Activated naive CD4-positive, alpha-beta T cell treated with anti-CD3 and anti-CD28 coated beads for 36 hours (primary cell): ENCODE measurements at regions not wholly inside any gene's neighbourhood (a gene's known extent, or its start where the extent isn't known, plus 50 kb on each side); places are given as distances from the start of the nearest gene placed in this dataset.

Source experiments
- CTCF ChIA-PET: fragments of 350-600 bp; sonication (Branson Sonifier 250); formaldehyde crosslinking; loops from one replicate; lab custom pipeline; 2021; ENCODE audit warnings: antibody characterized with exemption; lab: Charles Lee
- DNase-seq: peaks from one replicate; pipeline ENCODE4 v3.0.0-alpha.2; 2020
- H3K27ac Mint-ChIP-seq: one replicate; pipeline ENCODE4 v1.8.0; 2021; ENCODE audit warnings: mild to moderate bottlenecking, mixed read lengths
- H3K27me3 Mint-ChIP-seq: one replicate; pipeline ENCODE4 v1.8.0; 2021; ENCODE audit warnings: low read depth, mixed read lengths
- H3K36me3 Mint-ChIP-seq: one replicate; pipeline ENCODE4 v1.8.0; 2021; ENCODE audit warnings: low read depth, mixed read lengths
- H3K4me1 Mint-ChIP-seq: one replicate; pipeline ENCODE4 v1.8.0; 2021; ENCODE audit warnings: low read depth, mixed read lengths
- H3K4me3 Mint-ChIP-seq: one replicate; pipeline ENCODE4 v1.8.0; 2021; ENCODE audit warnings: mild to moderate bottlenecking, moderate library complexity, mixed read lengths
- H3K9me3 Mint-ChIP-seq: one replicate; pipeline ENCODE4 v1.8.0; 2021; ENCODE audit warnings: mixed read lengths
- intact Hi-C: fragments of 100-400 bp; cut with micrococcal nuclease; formaldehyde crosslinking; loops from one replicate; pipeline ENCODE4 v1.15.1; 2023

- intact Hi-C loops: no loop called here
- Mint-ChIP-seq H3K4me1 (no peaks in the 10 kb centered on the region), H3K4me3 (no peak overlapping the region), H3K36me3 (no peaks in the 10 kb centered on the region), H3K27me3 (no peaks in the 10 kb centered on the region), H3K9me3 (no peaks in the 10 kb centered on the region), H3K27ac (no peak overlapping the region)
- DNase-seq: no peak
- CTCF ChIA-PET: interaction anchor here (0.6 kb wide), 2 partner anchors 10 to 125 kb away, joined by 3 read pairs; no protein-coding TSS in a partner anchor
These were observed 473.5 kb upstream of the FAM241A start for GRCh38 chr4:111671756-111672155.

DNA sequence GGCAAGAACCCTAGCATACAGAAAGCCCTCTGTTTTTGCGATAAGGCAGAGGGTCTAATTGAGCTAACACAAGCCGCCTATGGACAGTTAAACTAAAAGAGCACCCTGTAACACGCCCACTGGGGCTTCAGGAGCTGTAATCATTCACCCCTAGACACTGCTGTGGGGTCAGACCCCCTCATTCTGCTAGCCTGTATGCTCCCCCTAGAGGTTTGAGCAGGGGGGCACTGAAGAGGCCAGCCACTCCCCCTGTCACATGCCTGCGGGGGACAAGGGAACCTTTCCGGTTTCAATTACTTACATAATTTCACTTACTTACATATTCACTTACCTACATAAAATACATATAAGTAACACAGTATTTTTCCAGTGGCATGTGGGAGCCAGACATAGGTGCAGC, 469.5 kb upstream of the FAM241A start:
- Mint-ChIP-seq H3K27ac (no peak overlapping the region), H3K4me3 (no peak overlapping the region), H3K9me3 (peaks cover 1% of the 10 kb centered on the region), H3K36me3 (no peaks in the 10 kb centered on the region), H3K4me1 (no peaks in the 10 kb centered on the region), H3K27me3 (no peaks in the 10 kb centered on the region)
- no peak for DNase-seq
- CTCF ChIA-PET: interaction anchor here (0.6 kb wide), 1 partner anchor 498 kb away, joined by 3 read pairs; no protein-coding TSS in a partner anchor
- intact Hi-C loops: no loop called here

GRCh38 chr4:111676533-111676932, 468.7 kb upstream of the FAM241A start:
- Mint-ChIP-seq H3K4me1 (no peaks in the 10 kb centered on the region), H3K27ac (no peak overlapping the region), H3K9me3 (peaks cover 1% of the 10 kb centered on the region), H3K27me3 (no peaks in the 10 kb centered on the region), H3K4me3 (no peak overlapping the region), H3K36me3 (no peaks in the 10 kb centered on the region)
- intact Hi-C loops: no loop called here
- CTCF ChIA-PET: no interaction called here
- no peak for DNase-seq

GRCh38 chr4:111678479-111678878, 466.8 kb upstream of the FAM241A start:
- Mint-ChIP-seq H3K36me3 (no peaks in the 10 kb centered on the region), H3K9me3 (peaks cover 1% of the 10 kb centered on the region), H3K4me1 (no peaks in the 10 kb centered on the region), H3K27me3 (no peaks in the 10 kb centered on the region), H3K27ac (no peak overlapping the region), H3K4me3 (no peak overlapping the region)
- CTCF ChIA-PET: no interaction called here
- no peak for DNase-seq
- intact Hi-C loops: no loop called here

DNA sequence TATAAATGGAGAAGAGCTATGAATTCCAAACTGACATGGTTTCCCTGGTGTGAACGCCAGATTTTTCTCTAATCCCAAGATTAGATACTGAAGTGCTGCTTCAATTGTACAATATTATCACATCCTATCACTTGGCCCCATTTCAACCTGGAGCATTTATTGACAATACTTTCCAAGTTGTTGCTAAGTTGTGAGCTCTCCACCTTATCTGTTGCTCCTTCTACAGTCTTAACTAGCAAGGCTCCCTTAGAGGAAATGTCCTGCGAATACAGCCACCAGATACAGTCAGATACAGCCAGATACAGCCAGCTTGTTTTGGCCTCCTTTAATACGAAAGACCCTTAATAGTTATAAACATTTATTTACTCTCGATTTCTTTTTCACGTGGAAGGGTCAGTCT, 466.3 kb upstream of the FAM241A start:
- no peaks in the 10 kb centered on the region for H3K27me3 Mint-ChIP-seq
- intact Hi-C loops: no loop called here
- H3K4me1 Mint-ChIP-seq: no peaks in the 10 kb centered on the region
- CTCF ChIA-PET: no interaction called here
- H3K36me3 Mint-ChIP-seq: no peaks in the 10 kb centered on the region
- peaks cover 1% of the 10 kb centered on the region for H3K9me3 Mint-ChIP-seq
- no peak overlapping the region for H3K27ac Mint-ChIP-seq
- DNase-seq: no peak
- no peak overlapping the region for H3K4me3 Mint-ChIP-seq

GRCh38 chr4:111681270-111681669, 464.0 kb upstream of the FAM241A start:
- Mint-ChIP-seq H3K27ac (no peak overlapping the region), H3K9me3 (peaks cover 1% of the 10 kb centered on the region), H3K27me3 (no peaks in the 10 kb centered on the region), H3K36me3 (no peaks in the 10 kb centered on the region), H3K4me1 (no peaks in the 10 kb centered on the region), H3K4me3 (no peak overlapping the region)
- no peak for DNase-seq
- intact Hi-C loops: no loop called here
- CTCF ChIA-PET: no interaction called here

DNA sequence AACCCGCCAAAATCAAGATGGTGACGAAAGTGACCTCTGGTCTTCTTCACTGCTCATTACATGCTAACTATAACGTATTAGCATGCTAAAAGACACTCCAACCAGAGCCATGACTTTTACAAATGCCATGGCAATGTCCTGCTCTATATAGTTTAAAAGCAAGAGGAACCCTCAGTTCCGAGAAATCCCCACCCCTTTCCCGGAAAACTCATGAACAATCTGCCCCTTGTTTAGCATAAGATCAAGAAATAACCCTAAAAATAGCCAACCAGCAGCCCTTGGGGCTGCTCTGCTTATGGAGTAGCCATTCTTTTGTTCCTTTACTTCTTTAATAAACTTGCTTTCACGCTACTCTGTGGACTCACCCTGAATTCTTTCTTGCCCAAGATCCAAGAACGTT, 463.5 kb upstream of the FAM241A start:
- H3K4me1 Mint-ChIP-seq: no peaks in the 10 kb centered on the region
- intact Hi-C loops: no loop called here
- H3K27me3 Mint-ChIP-seq: no peaks in the 10 kb centered on the region
- H3K27ac Mint-ChIP-seq: no peak overlapping the region
- H3K36me3 Mint-ChIP-seq: no peaks in the 10 kb centered on the region
- peaks cover 1% of the 10 kb centered on the region for H3K9me3 Mint-ChIP-seq
- no peak overlapping the region for H3K4me3 Mint-ChIP-seq
- no peak for DNase-seq
- CTCF ChIA-PET: no interaction called here

GRCh38 chr4:111685205-111685604, 460.0 kb upstream of the FAM241A start:
- Mint-ChIP-seq H3K4me1 (no peaks in the 10 kb centered on the region), H3K36me3 (no peaks in the 10 kb centered on the region), H3K27ac (no peak overlapping the region), H3K4me3 (no peak overlapping the region), H3K9me3 (no peaks in the 10 kb centered on the region), H3K27me3 (no peaks in the 10 kb centered on the region)
- no peak for DNase-seq
- CTCF ChIA-PET: interaction anchor here (0.6 kb wide), 1 partner anchor 690 kb away, joined by 3 read pairs; no protein-coding TSS in a partner anchor
- intact Hi-C loops: no loop called here

- CTCF ChIA-PET: no interaction called here
- no peaks in the 10 kb centered on the region for H3K27me3 Mint-ChIP-seq
- no peaks in the 10 kb centered on the region for H3K4me1 Mint-ChIP-seq
- no peak for DNase-seq
- no peaks in the 10 kb centered on the region for H3K36me3 Mint-ChIP-seq
- H3K27ac Mint-ChIP-seq: no peak overlapping the region
- intact Hi-C loops: no loop called here
- H3K4me3 Mint-ChIP-seq: no peak overlapping the region
- no peaks in the 10 kb centered on the region for H3K9me3 Mint-ChIP-seq
These were observed 456.0 kb upstream of the FAM241A start for GRCh38 chr4:111689214-111689613.

- H3K4me3 Mint-ChIP-seq: no peak overlapping the region
- H3K4me1 Mint-ChIP-seq: no peaks in the 10 kb centered on the region
These were observed 455.5 kb upstream of the FAM241A start for GRCh38 chr4:111689731-111690130.

GRCh38 chr4:111693758-111694157, 451.5 kb upstream of the FAM241A start:
- Mint-ChIP-seq H3K9me3 (no peaks in the 10 kb centered on the region), H3K27ac (no peak overlapping the region), H3K36me3 (no peaks in the 10 kb centered on the region), H3K4me1 (no peaks in the 10 kb centered on the region), H3K4me3 (no peak overlapping the region), H3K27me3 (no peaks in the 10 kb centered on the region)
- intact Hi-C loops: no loop called here
- CTCF ChIA-PET: no interaction called here
- DNase-seq: no peak

More at GRCh38 chr4:111689731-111690130, 455.5 kb upstream of the FAM241A start:
- Mint-ChIP-seq H3K9me3 (no peaks in the 10 kb centered on the region), H3K27me3 (no peaks in the 10 kb centered on the region), H3K36me3 (no peaks in the 10 kb centered on the region), H3K27ac (no peak overlapping the region)
- no peak for DNase-seq
- intact Hi-C loops: no loop called here
- CTCF ChIA-PET: no interaction called here

DNA sequence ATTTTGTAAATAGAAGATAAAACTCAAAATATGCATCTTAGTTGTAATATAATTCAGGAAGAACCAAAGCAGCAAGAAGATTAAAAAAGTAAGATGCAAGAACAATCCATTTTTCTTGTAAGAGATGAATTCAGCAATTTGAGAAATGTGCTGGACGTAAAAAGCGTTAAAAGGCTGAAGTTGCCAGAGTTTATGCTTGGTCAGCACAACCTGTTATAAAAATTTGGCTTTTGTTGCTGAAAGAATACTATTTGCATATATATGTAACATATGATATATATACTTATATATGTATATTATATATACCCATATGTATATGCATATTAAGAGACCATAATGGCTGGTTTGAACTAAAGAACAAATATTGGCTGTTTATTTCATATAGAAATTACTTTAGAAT, 449.6 kb upstream of the FAM241A start:
- no peak overlapping the region for H3K4me3 Mint-ChIP-seq

DNA sequence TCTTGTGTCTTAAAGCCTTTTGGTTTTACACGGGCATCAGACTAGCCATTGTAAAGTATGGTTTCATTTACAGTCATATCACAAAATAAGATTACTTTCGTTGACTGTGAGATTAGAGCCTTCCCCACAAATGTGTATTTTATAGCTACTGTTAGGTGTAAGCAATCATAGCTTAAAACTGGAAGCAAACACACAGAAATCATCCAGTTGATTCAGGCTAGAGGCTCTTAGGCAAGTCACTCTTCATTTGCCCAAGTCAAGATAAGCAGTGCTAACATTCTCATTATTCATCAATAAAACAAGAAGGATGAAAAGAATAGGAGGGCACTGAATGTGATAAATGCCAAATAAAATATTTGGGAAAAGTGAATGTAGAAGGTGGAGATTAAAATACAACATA, 448.7 kb upstream of the FAM241A start:
- no peak for DNase-seq
- Mint-ChIP-seq H3K4me1 (no peaks in the 10 kb centered on the region), H3K4me3 (no peak overlapping the region), H3K9me3 (no peaks in the 10 kb centered on the region), H3K36me3 (no peaks in the 10 kb centered on the region), H3K27me3 (no peaks in the 10 kb centered on the region), H3K27ac (no peak overlapping the region)
- intact Hi-C loops: no loop called here
- CTCF ChIA-PET: no interaction called here

More for the DNA sequence above, 449.6 kb upstream of the FAM241A start:
- no peaks in the 10 kb centered on the region for H3K4me1 Mint-ChIP-seq
- no peaks in the 10 kb centered on the region for H3K9me3 Mint-ChIP-seq
- DNase-seq: no peak
- CTCF ChIA-PET: no interaction called here
- no peaks in the 10 kb centered on the region for H3K36me3 Mint-ChIP-seq
- no peak overlapping the region for H3K27ac Mint-ChIP-seq
- H3K27me3 Mint-ChIP-seq: no peaks in the 10 kb centered on the region
- intact Hi-C loops: no loop called here
